B cell (primary cell): ENCODE measurements at regions not wholly inside any gene's neighbourhood (a gene's known extent, or its start where the extent isn't known, plus 50 kb on each side); places are given as distances from the start of the nearest gene placed in this dataset.

Experiments used
- ATAC-seq: fragments of 200-7000 bp; cut with Tn5 transposase; one replicate; pipeline ENCODE4 v1.10.0; 2021; ENCODE audit warnings: low read depth, mild to moderate bottlenecking, moderate number of reproducible peaks, moderate library complexity
- CTCF ChIA-PET: fragments of 350-600 bp; sonication (Branson Sonifier 250); formaldehyde crosslinking; loops from one replicate; lab custom pipeline; 2021; ENCODE audit warnings: antibody characterized with exemption, inconsistent platforms; lab: Charles Lee
- POLR2A ChIA-PET: fragments of 350-600 bp; sonication (Branson Sonifier 250); formaldehyde crosslinking; loops from one replicate; lab custom pipeline; 2021; ENCODE audit warnings: antibody characterized with exemption; lab: Charles Lee
- DNase-seq: peaks from one replicate; pipeline ENCODE4 v3.0.0; 2013
- H2AFZ ChIP-seq: 2 replicates; pipeline ENCODE4 v1.6.1; 2012; ENCODE audit warnings: mild to moderate bottlenecking, low read depth, low read length; ENCODE audit not compliant: insufficient read depth, poor library complexity, severe bottlenecking
- H3K27ac ChIP-seq, 2 donors: 1 replicate in 1 of 2; 2 replicates in 1 of 2; pipeline ENCODE4 v1.5.1; 2012 to 2013; ENCODE audit warnings: low read length in 2 of 2, mild to moderate bottlenecking in 2 of 2, moderate library complexity in 1 of 2
- H3K27me3 ChIP-seq, 4 experiments: fragments of 200-600 bp in 1 of 4; sonication (generic) in 1 of 4; replicated peaks in 1 of 4; 1 replicate in 2 of 4; 2 replicates in 2 of 4; pipeline versions ENCODE4 v1.6.1 to v1.7.0; 2013 to 2016; ENCODE audit warnings: low read length in 3 of 4, mild to moderate bottlenecking in 2 of 4, mixed read lengths in 1 of 4, moderate library complexity in 1 of 4; ENCODE audit not compliant: insufficient read depth in 4 of 4, control insufficient read depth in 3 of 4; ENCODE audit errors: control extremely low read depth in 1 of 4
- H3K36me3 ChIP-seq, 2 experiments: replicated peaks in 1 of 2; 1 replicate in 1 of 2; 2 replicates in 1 of 2; pipeline versions ENCODE4 v1.6.1 to v1.7.1; 2013; ENCODE audit warnings: low read length in 1 of 2; ENCODE audit not compliant: insufficient read depth in 2 of 2, control insufficient read depth in 1 of 2; ENCODE audit errors: control extremely low read depth in 1 of 2, extremely low read depth in 1 of 2
- H3K4me1 ChIP-seq, 2 donors: fragments of 200-600 bp in 1 of 2; sonication (generic) in 1 of 2; 1 replicate in 1 of 2; 2 replicates in 1 of 2; pipeline versions ENCODE4 v1.5.1 to v1.6.1; 2013 to 2017; ENCODE audit warnings: low read length in 2 of 2; ENCODE audit not compliant: control insufficient read depth in 2 of 2, insufficient read depth in 2 of 2
- H3K4me2 ChIP-seq: replicated peaks from 2 replicates; pipeline ENCODE3; 2012; ENCODE audit warnings: mild to moderate bottlenecking, low read depth, low read length; ENCODE audit not compliant: poor library complexity, severe bottlenecking
- H3K4me3 ChIP-seq, 5 experiments: fragments of 200-600 bp in 1 of 5; sonication (generic) in 1 of 5; 1 replicate in 3 of 5; 2 replicates in 2 of 5; pipeline versions ENCODE4 v1.5.1 to v1.7.0; 2011 to 2016; ENCODE audit warnings: low read length in 4 of 5, mild to moderate bottlenecking in 4 of 5, low read depth in 2 of 5, control low read depth in 1 of 5, moderate library complexity in 1 of 5; ENCODE audit not compliant: insufficient read depth in 1 of 5; ENCODE audit errors: control extremely low read depth in 1 of 5, extremely low read depth in 1 of 5
- H3K79me2 ChIP-seq: fragments of 200-600 bp; sonication (generic); one replicate; pipeline ENCODE4 v1.6.0; 2016; ENCODE audit warnings: low read length; ENCODE audit not compliant: control insufficient read depth, insufficient read depth
- H3K9ac ChIP-seq: fragments of 200-600 bp; sonication (generic); 2 replicates; pipeline ENCODE4 v1.6.1; 2017; ENCODE audit warnings: mild to moderate bottlenecking, low read length, moderate library complexity
- H3K9me3 ChIP-seq, 3 donors: one replicate each; pipeline versions ENCODE4 v1.6.1 to v1.7.1; 2013; ENCODE audit warnings: low read length in 2 of 3; ENCODE audit not compliant: control insufficient read depth in 2 of 3, insufficient read depth in 1 of 3; ENCODE audit errors: control extremely low read depth in 1 of 3
- H4K20me1 ChIP-seq: 2 replicates; pipeline ENCODE4 v1.6.0; 2012; ENCODE audit warnings: mild to moderate bottlenecking, low read length; ENCODE audit not compliant: insufficient read depth, control insufficient read depth, poor library complexity, severe bottlenecking
- H3K27ac Mint-ChIP-seq: one replicate; pipeline ENCODE4 v1.8.0; 2021; ENCODE audit warnings: mixed read lengths
- H3K27me3 Mint-ChIP-seq: one replicate; pipeline ENCODE4 v1.8.0; 2021; ENCODE audit warnings: mixed read lengths
- H3K4me1 Mint-ChIP-seq: one replicate; pipeline ENCODE4 v1.8.0; 2021; ENCODE audit warnings: mixed read lengths
- H3K4me3 Mint-ChIP-seq: one replicate; pipeline ENCODE4 v1.8.0; 2021; ENCODE audit warnings: mixed read lengths
- H3K9me3 Mint-ChIP-seq: one replicate; pipeline ENCODE4 v1.8.0; 2022; ENCODE audit warnings: mixed read lengths; ENCODE audit not compliant: insufficient read depth
- EZH2 ChIP-seq: IDR thresholded peaks from 2 replicates; pipeline ENCODE4 v1.6.1; 2012; ENCODE audit warnings: borderline replicate concordance, low read depth, mild to moderate bottlenecking, moderate library complexity, low read length; ENCODE audit not compliant: insufficient read depth, poor library complexity, severe bottlenecking
- WGBS: methylation state at CpG from one replicate; pipeline ENCODE4 v1.1.5; 2013; ENCODE audit warnings: missing lambda C conversion rate; ENCODE audit not compliant: insufficient coverage; 5-methylcytosine and 5-hydroxymethylcytosine counted together
- intact Hi-C: fragments of 100-400 bp; cut with micrococcal nuclease; formaldehyde crosslinking; loops from one replicate; pipeline ENCODE4 v1.10.0; 2022
- TF ChIP-seq, protein P1 (sequence below): fragments of 200-600 bp; IDR thresholded peaks from one replicate; pipeline ENCODE4 v1.8.0; 2022; ENCODE audit warnings: antibody characterized with exemption, mild to moderate bottlenecking

GRCh38 chr16:5768445-5768844, 670.9 kb upstream of the EEF2KMT start:
- ATAC-seq (no peak), DNase-seq (no peak)
- Histone ChIP-seq H3K27me3 (no peaks in the 10 kb centered on the region), H4K20me1 (no peaks in the 10 kb centered on the region), H3K4me2 (no peak overlapping the region), H3K9me3 (peaks cover 0 to 11% (median 0%) of the 10 kb centered on the region in 3 donors), H3K27ac (no peak overlapping the region), H3K36me3 (no peaks in the 10 kb centered on the region), H2AFZ (no peak overlapping the region), H3K9ac (no peak overlapping the region), H3K79me2 (no peaks in the 10 kb centered on the region), H3K4me3 (no peak overlapping the region), H3K4me1 (no peaks in the 10 kb centered on the region)
- no peaks in the 10 kb centered on the region for H3K4me1 Mint-ChIP-seq
- no peaks in the 10 kb centered on the region for H3K27me3 Mint-ChIP-seq
- H3K4me3 Mint-ChIP-seq: no peak overlapping the region
- TF ChIP-seq EZH2: no peak
- TF ChIP-seq, protein P1, sequence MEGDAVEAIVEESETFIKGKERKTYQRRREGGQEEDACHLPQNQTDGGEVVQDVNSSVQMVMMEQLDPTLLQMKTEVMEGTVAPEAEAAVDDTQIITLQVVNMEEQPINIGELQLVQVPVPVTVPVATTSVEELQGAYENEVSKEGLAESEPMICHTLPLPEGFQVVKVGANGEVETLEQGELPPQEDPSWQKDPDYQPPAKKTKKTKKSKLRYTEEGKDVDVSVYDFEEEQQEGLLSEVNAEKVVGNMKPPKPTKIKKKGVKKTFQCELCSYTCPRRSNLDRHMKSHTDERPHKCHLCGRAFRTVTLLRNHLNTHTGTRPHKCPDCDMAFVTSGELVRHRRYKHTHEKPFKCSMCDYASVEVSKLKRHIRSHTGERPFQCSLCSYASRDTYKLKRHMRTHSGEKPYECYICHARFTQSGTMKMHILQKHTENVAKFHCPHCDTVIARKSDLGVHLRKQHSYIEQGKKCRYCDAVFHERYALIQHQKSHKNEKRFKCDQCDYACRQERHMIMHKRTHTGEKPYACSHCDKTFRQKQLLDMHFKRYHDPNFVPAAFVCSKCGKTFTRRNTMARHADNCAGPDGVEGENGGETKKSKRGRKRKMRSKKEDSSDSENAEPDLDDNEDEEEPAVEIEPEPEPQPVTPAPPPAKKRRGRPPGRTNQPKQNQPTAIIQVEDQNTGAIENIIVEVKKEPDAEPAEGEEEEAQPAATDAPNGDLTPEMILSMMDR: no peak
- ChIA-PET CTCF (no interaction called here), POLR2A (no interaction called here)
- intact Hi-C loops: no loop called here
- no peaks in the 10 kb centered on the region for H3K9me3 Mint-ChIP-seq
- WGBS: 69% methylated on average over 4 of the region's 7 CpGs
- no peak overlapping the region for H3K27ac Mint-ChIP-seq

GRCh38 chr16:5763176-5763575, 665.6 kb upstream of the EEF2KMT start:
- no peaks in the 10 kb centered on the region for H3K4me1 Mint-ChIP-seq
- no peak overlapping the region for H2AFZ ChIP-seq
- no peaks in the 10 kb centered on the region for H3K79me2 ChIP-seq
- H3K4me3 ChIP-seq: no peak overlapping the region
- no peaks in the 10 kb centered on the region for H3K27me3 ChIP-seq
- 76% methylated on average over 8 of the region's 11 CpGs for WGBS
- no peaks in the 10 kb centered on the region for H3K27me3 Mint-ChIP-seq
- DNase-seq (no peak), ATAC-seq (no peak)
- TF ChIP-seq, protein P1: no peak
- TF ChIP-seq EZH2: no peak
- H3K36me3 ChIP-seq: no peaks in the 10 kb centered on the region
- intact Hi-C loops: no loop called here
- CTCF ChIA-PET: no interaction called here
- H3K9me3 ChIP-seq: peaks cover 0 to 9% (median 0%) of the 10 kb centered on the region in 3 donors
- H4K20me1 ChIP-seq: no peaks in the 10 kb centered on the region
- H3K27ac Mint-ChIP-seq: no peak overlapping the region
- POLR2A ChIA-PET: no interaction called here
- no peak overlapping the region for H3K4me3 Mint-ChIP-seq
- no peak overlapping the region for H3K27ac ChIP-seq
- no peak overlapping the region for H3K4me2 ChIP-seq
- no peak overlapping the region for H3K9ac ChIP-seq
- no peaks in the 10 kb centered on the region for H3K9me3 Mint-ChIP-seq
- no peaks in the 10 kb centered on the region for H3K4me1 ChIP-seq
